ENCODE measurements at regions not wholly inside any gene's neighbourhood (a gene's known extent, or its start where the extent isn't known, plus 50 kb on each side); places are given as distances from the start of the nearest gene placed in this dataset.

DNA sequence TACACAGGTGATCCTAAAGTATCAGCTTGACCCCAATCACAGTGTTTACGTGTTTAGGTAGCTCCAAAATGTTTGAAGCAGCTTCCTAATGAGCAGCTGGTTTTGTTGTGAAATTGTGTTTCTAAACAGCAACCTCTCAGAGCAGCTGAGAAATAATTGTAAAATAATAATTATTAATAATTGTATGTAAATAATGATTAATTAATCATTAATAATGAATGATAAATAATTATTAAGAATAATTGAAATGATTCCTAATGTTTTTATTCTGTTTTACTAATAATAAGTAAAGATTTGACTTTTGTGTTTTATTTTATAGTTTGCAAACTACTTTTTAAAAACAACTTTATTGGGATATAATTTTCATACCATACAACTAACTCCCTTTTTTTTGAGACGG lies 182.2 kb downstream of the URB2 start:
- no peak overlapping the region for H3K4me3 ChIP-seq (ENCODE audit: low read depth, low read length)
- in situ Hi-C loops (cut with HindIII; ENCODE audit: low sequenced_read_pairs) = no loop called here
- TF ChIP-seq, protein P1, sequence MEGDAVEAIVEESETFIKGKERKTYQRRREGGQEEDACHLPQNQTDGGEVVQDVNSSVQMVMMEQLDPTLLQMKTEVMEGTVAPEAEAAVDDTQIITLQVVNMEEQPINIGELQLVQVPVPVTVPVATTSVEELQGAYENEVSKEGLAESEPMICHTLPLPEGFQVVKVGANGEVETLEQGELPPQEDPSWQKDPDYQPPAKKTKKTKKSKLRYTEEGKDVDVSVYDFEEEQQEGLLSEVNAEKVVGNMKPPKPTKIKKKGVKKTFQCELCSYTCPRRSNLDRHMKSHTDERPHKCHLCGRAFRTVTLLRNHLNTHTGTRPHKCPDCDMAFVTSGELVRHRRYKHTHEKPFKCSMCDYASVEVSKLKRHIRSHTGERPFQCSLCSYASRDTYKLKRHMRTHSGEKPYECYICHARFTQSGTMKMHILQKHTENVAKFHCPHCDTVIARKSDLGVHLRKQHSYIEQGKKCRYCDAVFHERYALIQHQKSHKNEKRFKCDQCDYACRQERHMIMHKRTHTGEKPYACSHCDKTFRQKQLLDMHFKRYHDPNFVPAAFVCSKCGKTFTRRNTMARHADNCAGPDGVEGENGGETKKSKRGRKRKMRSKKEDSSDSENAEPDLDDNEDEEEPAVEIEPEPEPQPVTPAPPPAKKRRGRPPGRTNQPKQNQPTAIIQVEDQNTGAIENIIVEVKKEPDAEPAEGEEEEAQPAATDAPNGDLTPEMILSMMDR (IDR thresholded peaks at IDR 0.05; ENCODE audit: low read depth, low read length, missing control alignments) = no peak
- no peak for DNase-seq (ENCODE audit: low read depth)

DNA sequence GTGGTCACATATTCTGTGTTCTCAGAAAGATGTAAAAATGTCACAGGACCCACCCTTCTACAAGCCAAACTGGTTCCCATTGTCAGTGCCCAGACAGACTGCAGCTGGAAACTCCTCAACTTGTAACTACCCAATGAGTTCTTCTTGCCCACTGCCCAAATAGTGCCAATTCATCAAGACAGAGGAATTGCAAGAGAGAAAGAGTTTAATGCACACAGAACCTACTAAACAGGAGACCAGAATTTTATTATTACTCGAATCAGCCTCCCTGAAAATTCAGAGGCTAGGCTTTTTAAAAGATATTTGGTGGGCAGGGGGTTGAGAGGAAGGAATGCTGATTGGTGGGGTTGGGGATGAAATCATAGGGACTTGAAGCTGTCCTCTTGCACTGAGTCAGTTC lies 184.1 kb downstream of the URB2 start:
- H3K4me3 ChIP-seq (ENCODE audit: low read depth, low read length) = no peak overlapping the region
- DNase-seq (ENCODE audit: low read depth) = no peak
- in situ Hi-C loops (cut with HindIII; ENCODE audit: low sequenced_read_pairs) = no loop called here
- TF ChIP-seq, protein P1 (IDR thresholded peaks at IDR 0.05; ENCODE audit: low read depth, low read length, missing control alignments) = no peak

DNA sequence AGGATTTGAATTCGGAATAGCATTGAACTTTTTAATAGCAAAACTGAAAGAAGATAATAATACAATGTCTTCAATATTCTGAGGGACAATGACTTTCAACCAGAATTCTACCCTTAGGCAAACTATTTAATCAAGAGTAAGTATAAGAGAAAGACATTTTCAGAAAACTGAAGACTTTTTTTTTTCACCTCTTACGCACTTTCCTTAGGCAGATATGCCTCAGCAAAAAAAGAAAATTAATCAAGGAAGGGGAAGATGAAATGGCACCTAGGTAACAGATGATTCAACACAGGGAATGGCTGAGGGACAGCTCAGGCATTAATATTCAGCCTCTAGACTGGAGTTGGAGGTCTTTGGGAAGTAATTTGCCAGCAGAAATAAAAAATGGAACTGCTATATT lies 184.9 kb downstream of the URB2 start:
- H3K4me3 ChIP-seq (ENCODE audit: low read depth, low read length) = no peak overlapping the region
- in situ Hi-C loops (cut with HindIII; ENCODE audit: low sequenced_read_pairs) = no loop called here
- TF ChIP-seq, protein P1 (IDR thresholded peaks at IDR 0.05; ENCODE audit: low read depth, low read length, missing control alignments) = no peak
- DNase-seq (ENCODE audit: low read depth) = no peak

DNA sequence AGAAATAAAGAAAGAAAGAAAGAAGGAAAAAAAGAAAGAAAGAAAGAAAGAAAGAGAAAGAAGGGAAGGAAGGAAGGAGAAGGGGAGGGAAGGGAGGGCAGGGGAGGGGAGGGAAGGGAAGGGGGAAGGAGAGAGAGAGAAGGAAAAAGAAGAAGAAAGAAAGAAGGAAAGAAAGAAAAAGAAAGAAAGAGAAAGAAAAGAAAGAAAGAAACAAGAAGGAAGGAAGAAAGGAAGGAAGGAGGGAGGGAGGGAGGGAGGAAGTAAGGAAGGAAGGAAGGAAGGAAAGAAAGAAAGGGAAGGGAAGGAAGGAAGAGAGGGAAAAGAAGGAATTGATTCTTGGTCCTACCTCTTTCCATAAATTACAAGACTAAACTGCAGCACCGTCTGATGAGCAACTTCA lies 186.1 kb downstream of the URB2 start:
- H3K4me3 ChIP-seq (ENCODE audit: low read depth, low read length) = no peak overlapping the region
- in situ Hi-C loops (cut with HindIII; ENCODE audit: low sequenced_read_pairs) = no loop called here
- TF ChIP-seq, protein P1 (IDR thresholded peaks at IDR 0.05; ENCODE audit: low read depth, low read length, missing control alignments) = no peak
- DNase-seq (ENCODE audit: low read depth) = no peak

DNA sequence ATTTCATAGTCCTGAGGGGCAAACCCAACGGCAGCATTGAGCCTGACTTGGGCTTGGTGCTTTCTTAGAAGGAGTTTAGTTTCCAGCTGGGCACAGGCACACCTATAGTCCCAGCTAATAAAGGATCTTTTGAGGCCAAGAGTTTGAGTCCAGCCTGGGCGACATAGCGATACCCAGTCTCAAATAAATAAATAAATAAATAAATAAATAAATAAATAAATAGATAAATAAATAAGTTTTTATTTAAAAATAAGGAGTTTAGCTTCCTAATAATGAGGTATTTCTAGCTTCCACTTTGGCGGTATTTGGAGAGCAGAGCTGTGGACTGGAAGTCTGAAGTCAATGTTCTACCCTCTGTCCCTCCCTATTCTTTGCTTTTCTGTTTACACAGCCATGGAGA lies 186.6 kb downstream of the URB2 start:
- in situ Hi-C loops (cut with HindIII; ENCODE audit: low sequenced_read_pairs) = no loop called here
- no peak for DNase-seq (ENCODE audit: low read depth)
- TF ChIP-seq, protein P1 (IDR thresholded peaks at IDR 0.05; ENCODE audit: low read depth, low read length, missing control alignments) = no peak
- no peak overlapping the region for H3K4me3 ChIP-seq (ENCODE audit: low read depth, low read length)

DNA sequence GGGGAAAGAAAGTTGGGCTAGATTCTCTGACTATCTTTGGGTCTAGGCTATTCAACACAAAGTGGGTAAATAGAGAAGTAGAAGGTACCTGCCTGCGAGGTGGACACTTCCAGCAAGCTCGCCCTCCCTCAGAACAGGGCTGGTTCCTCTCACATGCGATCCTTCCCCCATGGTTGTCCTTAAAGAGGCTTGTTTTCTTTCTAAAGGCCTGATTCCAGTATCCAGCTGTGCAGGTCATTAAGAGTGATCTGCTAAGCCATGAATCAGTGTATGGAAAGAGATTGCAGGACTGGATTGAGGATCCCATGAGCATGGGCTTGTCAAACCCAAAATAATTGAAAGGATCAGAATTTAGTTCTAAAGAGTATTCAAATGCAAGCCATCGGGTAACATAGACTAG lies 189.0 kb downstream of the URB2 start:
- TF ChIP-seq, protein P1 (IDR thresholded peaks at IDR 0.05; ENCODE audit: low read depth, low read length, missing control alignments) = no peak
- in situ Hi-C loops (cut with HindIII; ENCODE audit: low sequenced_read_pairs) = no loop called here
- no peak overlapping the region for H3K4me3 ChIP-seq (ENCODE audit: low read depth, low read length)
- no peak for DNase-seq (ENCODE audit: low read depth)

DNA sequence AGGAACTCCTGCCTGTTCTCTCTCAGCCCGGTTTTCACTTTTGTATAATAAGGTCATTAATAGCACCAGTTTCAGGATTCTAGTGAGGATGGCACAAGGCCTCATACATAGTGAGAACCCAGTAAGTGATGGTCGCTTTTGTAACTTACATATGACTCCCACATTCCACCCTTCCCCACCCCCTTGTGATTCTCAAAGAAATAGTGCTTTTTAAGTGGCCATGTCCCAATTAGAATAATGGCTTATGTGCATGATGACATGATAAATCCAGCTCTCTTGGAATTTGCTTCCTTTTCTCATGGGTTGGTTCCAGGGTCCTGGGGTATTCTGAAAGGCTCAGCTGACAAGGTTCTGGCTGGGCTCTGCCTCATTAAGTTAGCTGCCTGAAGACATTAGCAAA lies 189.9 kb downstream of the URB2 start:
- TF ChIP-seq, protein P1 (IDR thresholded peaks at IDR 0.05; ENCODE audit: low read depth, low read length, missing control alignments) = no peak
- no peak overlapping the region for H3K4me3 ChIP-seq (ENCODE audit: low read depth, low read length)
- in situ Hi-C loops (cut with HindIII; ENCODE audit: low sequenced_read_pairs) = no loop called here
- DNase-seq (ENCODE audit: low read depth) = no peak
